ENCODE measurements at regions not wholly inside any gene's neighbourhood (a gene's known extent, or its start where the extent isn't known, plus 50 kb on each side); places are given as distances from the start of the nearest gene placed in this dataset.

- ATAC-seq (no peak), DNase-seq (ENCODE audit: low spot score) (no peak)
- H3K27me3 ChIP-seq (ENCODE audit: insufficient read depth) = no peaks in the 10 kb centered on the region
- no peaks in the 10 kb centered on the region for H3K4me1 ChIP-seq (ENCODE audit: insufficient read depth)
- no peaks in the 10 kb centered on the region for H3K36me3 ChIP-seq (ENCODE audit: insufficient read depth)
- H3K79me2 ChIP-seq (replicated peaks; ENCODE audit: insufficient read depth) = no peaks in the 10 kb centered on the region
- H3K4me1 Mint-ChIP-seq = no peaks in the 10 kb centered on the region
- no peaks in the 10 kb centered on the region for H3K9me2 ChIP-seq (ENCODE audit: insufficient read depth)
- H3K27me3 Mint-ChIP-seq (ENCODE audit: insufficient read depth, low read depth, poor library complexity) = peaks cover 2% of the 10 kb centered on the region
- H3K4me3 Mint-ChIP-seq = no peak overlapping the region
- no peak overlapping the region for H3K27ac ChIP-seq (ENCODE audit: low read depth)
- H3K4me2 ChIP-seq = no peak overlapping the region
- no peak overlapping the region for H3K4me3 ChIP-seq
- no peaks in the 10 kb centered on the region for H3F3A ChIP-seq (replicated peaks; ENCODE audit: low read depth)
- H4K20me1 ChIP-seq (replicated peaks; ENCODE audit: insufficient read depth) = no peaks in the 10 kb centered on the region
- no peak overlapping the region for H2AFZ ChIP-seq
- peaks cover 65% of the 10 kb centered on the region for H3K9me3 Mint-ChIP-seq
- TF ChIP-seq STAT1 (IDR thresholded peaks at IDR 0.05; ENCODE audit: unreplicated experiment) = no peak
- TF ChIP-seq ETS1 (IDR thresholded peaks at IDR 0.05) = no peak
- no peak for TF ChIP-seq EZH2phosphoT487 (IDR thresholded peaks at IDR 0.05; ENCODE audit: unreplicated experiment)
- TF ChIP-seq EZH2 (IDR thresholded peaks at IDR 0.05; ENCODE audit: low read depth, unreplicated experiment) = no peak
- no peak for TF ChIP-seq JUNB (IDR thresholded peaks at IDR 0.05; ENCODE audit: unreplicated experiment)
- no peak for TF ChIP-seq ZNF331 (CRISPR knock-in tag; IDR thresholded peaks at IDR 0.05; ENCODE audit: low read depth)
- TF ChIP-seq CTCF (conservative IDR thresholded peaks at IDR 0.05; ENCODE audit: low read depth in 2 of 2) = no peak
- TF ChIP-seq REST (IDR thresholded peaks at IDR 0.05; ENCODE audit: unreplicated experiment) = no peak
- TF ChIP-seq, protein P1, sequence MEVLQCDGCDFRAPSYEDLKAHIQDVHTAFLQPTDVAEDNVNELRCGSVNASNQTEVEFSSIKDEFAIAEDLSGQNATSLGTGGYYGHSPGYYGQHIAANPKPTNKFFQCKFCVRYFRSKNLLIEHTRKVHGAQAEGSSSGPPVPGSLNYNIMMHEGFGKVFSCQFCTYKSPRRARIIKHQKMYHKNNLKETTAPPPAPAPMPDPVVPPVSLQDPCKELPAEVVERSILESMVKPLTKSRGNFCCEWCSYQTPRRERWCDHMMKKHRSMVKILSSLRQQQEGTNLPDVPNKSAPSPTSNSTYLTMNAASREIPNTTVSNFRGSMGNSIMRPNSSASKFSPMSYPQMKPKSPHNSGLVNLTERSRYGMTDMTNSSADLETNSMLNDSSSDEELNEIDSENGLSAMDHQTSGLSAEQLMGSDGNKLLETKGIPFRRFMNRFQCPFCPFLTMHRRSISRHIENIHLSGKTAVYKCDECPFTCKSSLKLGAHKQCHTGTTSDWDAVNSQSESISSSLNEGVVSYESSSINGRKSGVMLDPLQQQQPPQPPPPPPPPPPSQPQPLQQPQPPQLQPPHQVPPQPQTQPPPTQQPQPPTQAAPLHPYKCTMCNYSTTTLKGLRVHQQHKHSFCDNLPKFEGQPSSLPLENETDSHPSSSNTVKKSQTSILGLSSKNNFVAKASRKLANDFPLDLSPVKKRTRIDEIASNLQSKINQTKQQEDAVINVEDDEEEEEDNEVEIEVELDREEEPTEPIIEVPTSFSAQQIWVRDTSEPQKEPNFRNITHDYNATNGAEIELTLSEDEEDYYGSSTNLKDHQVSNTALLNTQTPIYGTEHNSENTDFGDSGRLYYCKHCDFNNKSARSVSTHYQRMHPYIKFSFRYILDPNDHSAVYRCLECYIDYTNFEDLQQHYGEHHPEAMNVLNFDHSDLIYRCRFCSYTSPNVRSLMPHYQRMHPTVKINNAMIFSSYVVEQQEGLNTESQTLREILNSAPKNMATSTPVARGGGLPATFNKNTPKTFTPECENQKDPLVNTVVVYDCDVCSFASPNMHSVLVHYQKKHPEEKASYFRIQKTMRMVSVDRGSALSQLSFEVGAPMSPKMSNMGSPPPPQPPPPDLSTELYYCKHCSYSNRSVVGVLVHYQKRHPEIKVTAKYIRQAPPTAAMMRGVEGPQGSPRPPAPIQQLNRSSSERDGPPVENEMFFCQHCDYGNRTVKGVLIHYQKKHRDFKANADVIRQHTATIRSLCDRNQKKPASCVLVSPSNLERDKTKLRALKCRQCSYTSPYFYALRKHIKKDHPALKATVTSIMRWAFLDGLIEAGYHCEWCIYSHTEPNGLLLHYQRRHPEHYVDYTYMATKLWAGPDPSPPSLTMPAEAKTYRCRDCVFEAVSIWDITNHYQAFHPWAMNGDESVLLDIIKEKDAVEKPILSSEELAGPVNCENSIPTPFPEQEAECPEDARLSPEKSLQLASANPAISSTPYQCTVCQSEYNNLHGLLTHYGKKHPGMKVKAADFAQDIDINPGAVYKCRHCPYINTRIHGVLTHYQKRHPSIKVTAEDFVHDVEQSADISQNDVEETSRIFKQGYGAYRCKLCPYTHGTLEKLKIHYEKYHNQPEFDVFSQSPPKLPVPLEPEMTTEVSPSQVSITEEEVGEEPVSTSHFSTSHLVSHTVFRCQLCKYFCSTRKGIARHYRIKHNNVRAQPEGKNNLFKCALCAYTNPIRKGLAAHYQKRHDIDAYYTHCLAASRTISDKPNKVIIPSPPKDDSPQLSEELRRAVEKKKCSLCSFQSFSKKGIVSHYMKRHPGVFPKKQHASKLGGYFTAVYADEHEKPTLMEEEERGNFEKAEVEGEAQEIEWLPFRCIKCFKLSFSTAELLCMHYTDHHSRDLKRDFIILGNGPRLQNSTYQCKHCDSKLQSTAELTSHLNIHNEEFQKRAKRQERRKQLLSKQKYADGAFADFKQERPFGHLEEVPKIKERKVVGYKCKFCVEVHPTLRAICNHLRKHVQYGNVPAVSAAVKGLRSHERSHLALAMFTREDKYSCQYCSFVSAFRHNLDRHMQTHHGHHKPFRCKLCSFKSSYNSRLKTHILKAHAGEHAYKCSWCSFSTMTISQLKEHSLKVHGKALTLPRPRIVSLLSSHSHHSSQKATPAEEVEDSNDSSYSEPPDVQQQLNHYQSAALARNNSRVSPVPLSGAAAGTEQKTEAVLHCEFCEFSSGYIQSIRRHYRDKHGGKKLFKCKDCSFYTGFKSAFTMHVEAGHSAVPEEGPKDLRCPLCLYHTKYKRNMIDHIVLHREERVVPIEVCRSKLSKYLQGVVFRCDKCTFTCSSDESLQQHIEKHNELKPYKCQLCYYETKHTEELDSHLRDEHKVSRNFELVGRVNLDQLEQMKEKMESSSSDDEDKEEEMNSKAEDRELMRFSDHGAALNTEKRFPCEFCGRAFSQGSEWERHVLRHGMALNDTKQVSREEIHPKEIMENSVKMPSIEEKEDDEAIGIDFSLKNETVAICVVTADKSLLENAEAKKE (CRISPR knock-in tag; IDR thresholded peaks at IDR 0.05) = no peak
- no peak for TF ChIP-seq POLR2AphosphoS5 (IDR thresholded peaks at IDR 0.05; ENCODE audit: low read depth)
- TF ChIP-seq ZNF114 (CRISPR knock-in tag; IDR thresholded peaks at IDR 0.05) = no peak
- no peak for TF ChIP-seq NANOG (IDR thresholded peaks at IDR 0.05; ENCODE audit: borderline replicate concordance)
- TF ChIP-seq CREB1 (CRISPR knock-in tag; IDR thresholded peaks at IDR 0.05; ENCODE audit: low read depth) = no peak
- H3K27ac Mint-ChIP-seq = no peak overlapping the region
- H3K36me3 Mint-ChIP-seq (ENCODE audit: low read depth) = peaks cover 39% of the 10 kb centered on the region
These were observed 216.8 kb upstream of the CXADR start for GRCh38 chr21:17295997-17296396.

All from GM23338 (cell line).